Breast epithelium (tissue), 4 donors: ENCODE measurements at regions not wholly inside any gene's neighbourhood (a gene's known extent, or its start where the extent isn't known, plus 50 kb on each side); places are given as distances from the start of the nearest gene placed in this dataset.

Experiments used
- DNase-seq, 2 donors: peaks; one replicate each; pipeline ENCODE4 v3.0.0-alpha.2; 2019; ENCODE audit warnings: low spot score in 2 of 2
- H3K27ac ChIP-seq, 2 donors: fragments of 200-600 bp; sonication (generic) in 1 of 2; one replicate each; pipeline ENCODE4 v1.5.1; 2016 to 2019; ENCODE audit warnings: mild to moderate bottlenecking in 1 of 2
- H3K27me3 ChIP-seq, 2 donors: fragments of 200-600 bp; sonication (generic) in 1 of 2; one replicate each; pipeline versions ENCODE4 v1.5.1 to v1.6.0; 2017 to 2019; ENCODE audit warnings: control low read depth in 1 of 2, mild to moderate bottlenecking in 1 of 2
- H3K36me3 ChIP-seq: fragments of 200-600 bp; one replicate; pipeline ENCODE4 v1.5.1; 2019
- H3K4me1 ChIP-seq, 2 donors: fragments of 200-600 bp; sonication (generic); one replicate each; pipeline ENCODE4 v1.5.1; 2016 to 2019; ENCODE audit warnings: control low read depth in 1 of 2
- H3K4me3 ChIP-seq, 3 donors: fragments of 200-600 bp; sonication (generic); 1 replicate in 2 of 3; 2 replicates in 1 of 3; pipeline ENCODE4 v1.5.1; 2016 to 2019; ENCODE audit warnings: mild to moderate bottlenecking in 3 of 3, moderate library complexity in 2 of 3
- H3K9me3 ChIP-seq, 2 donors: fragments of 200-600 bp; sonication (generic) in 1 of 2; one replicate each; pipeline ENCODE4 v1.5.1; 2016 to 2019; ENCODE audit warnings: control low read depth in 1 of 2
- CTCF ChIP-seq, 3 donors: fragments of 450-650 bp; IDR thresholded peaks; one replicate each; pipeline ENCODE4 v1.5.1; 2016 to 2017; ENCODE audit warnings: antibody characterized with exemption in 3 of 3, mild to moderate bottlenecking in 3 of 3, moderate library complexity in 3 of 3
- POLR2A ChIP-seq: fragments of 450-650 bp; IDR thresholded peaks from one replicate; pipeline ENCODE4 v1.6.1; 2016; ENCODE audit warnings: antibody characterized with exemption, mild to moderate bottlenecking, moderate library complexity
- POLR2AphosphoS5 ChIP-seq, 3 donors: sonication (generic); formaldehyde crosslinking; IDR thresholded peaks; one replicate each; pipeline ENCODE4 v1.6.1; 2017; ENCODE audit warnings: antibody characterized with exemption in 3 of 3
- intact Hi-C: fragments of 100-400 bp; cut with DNase I; formaldehyde crosslinking; loops from one replicate; pipeline ENCODE4 v1.15.1; 2023; ENCODE audit warnings: low total_unique reads

- Histone ChIP-seq H3K36me3 (no peaks in the 10 kb centered on the region), H3K4me3 (no peak overlapping the region), H3K4me1 (no peaks in the 10 kb centered on the region), H3K27me3 (peaks cover 0 to 24% of the 10 kb centered on the region in 2 donors), H3K27ac (no peak overlapping the region), H3K9me3 (no peaks in the 10 kb centered on the region)
- no peak for DNase-seq
- TF ChIP-seq CTCF (IDR thresholded peaks at IDR 0.05) (no peak), POLR2AphosphoS5 (IDR thresholded peaks at IDR 0.05) (no peak), POLR2A (no peak)
- intact Hi-C loops = no loop called here
Measured at GRCh38 chr1:50358962-50359361, 64.3 kb downstream of the DMRTA2 start.

- Histone ChIP-seq H3K36me3 (no peaks in the 10 kb centered on the region), H3K9me3 (no peaks in the 10 kb centered on the region), H3K27me3 (peaks cover 0 to 24% of the 10 kb centered on the region in 2 donors), H3K4me1 (no peaks in the 10 kb centered on the region), H3K4me3 (no peak overlapping the region), H3K27ac (no peak overlapping the region)
- DNase-seq = no peak
- TF ChIP-seq CTCF (IDR thresholded peaks at IDR 0.05) (no peak), POLR2A (no peak), POLR2AphosphoS5 (IDR thresholded peaks at IDR 0.05) (no peak)
- intact Hi-C loops = no loop called here
Measured at GRCh38 chr1:50357186-50357585, 66.1 kb downstream of the DMRTA2 start.

DNA sequence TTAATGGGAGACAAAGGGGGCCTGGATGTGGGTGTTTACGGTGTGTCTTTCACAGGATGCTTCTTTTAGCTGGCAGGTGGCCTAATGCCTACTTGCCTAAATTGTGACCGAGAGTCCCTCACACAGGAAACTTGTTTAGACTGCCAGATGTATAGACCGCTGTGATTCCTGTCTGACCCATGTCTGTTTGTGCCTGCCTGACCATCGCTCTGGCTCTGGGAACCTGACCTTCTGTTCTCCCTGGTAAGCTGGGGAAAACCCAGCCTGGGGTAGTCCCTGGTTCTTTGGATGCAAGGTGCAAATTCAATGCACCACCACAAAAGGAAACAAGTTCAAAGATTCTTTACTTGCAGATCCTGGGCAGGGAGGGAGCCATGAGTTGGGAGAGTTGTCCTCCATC lies 68.4 kb downstream of the DMRTA2 start:
- no peaks in the 10 kb centered on the region for H3K9me3 ChIP-seq
- H3K4me3 ChIP-seq = no peak overlapping the region
- no peaks in the 10 kb centered on the region for H3K36me3 ChIP-seq
- no peaks in the 10 kb centered on the region for H3K4me1 ChIP-seq
- peaks cover 0 to 24% of the 10 kb centered on the region in 2 donors for H3K27me3 ChIP-seq
- TF ChIP-seq POLR2A (no peak), CTCF (IDR thresholded peaks at IDR 0.05) (no peak), POLR2AphosphoS5 (IDR thresholded peaks at IDR 0.05) (no peak)
- DNase-seq = no peak
- no peak overlapping the region for H3K27ac ChIP-seq
- intact Hi-C loops = no loop called here

GRCh38 chr1:50352428-50352827 lies 70.8 kb downstream of the DMRTA2 start:
- no peak overlapping the region for H3K4me3 ChIP-seq
- TF ChIP-seq POLR2AphosphoS5 (IDR thresholded peaks at IDR 0.05) (no peak), CTCF (IDR thresholded peaks at IDR 0.05) (no peak), POLR2A (no peak)
- H3K27ac ChIP-seq = no peak overlapping the region
- H3K9me3 ChIP-seq = no peaks in the 10 kb centered on the region
- no peaks in the 10 kb centered on the region for H3K4me1 ChIP-seq
- DNase-seq = no peak
- intact Hi-C loops = no loop called here
- no peaks in the 10 kb centered on the region for H3K36me3 ChIP-seq
- H3K27me3 ChIP-seq = peaks cover 0 to 4% of the 10 kb centered on the region in 2 donors

DNA sequence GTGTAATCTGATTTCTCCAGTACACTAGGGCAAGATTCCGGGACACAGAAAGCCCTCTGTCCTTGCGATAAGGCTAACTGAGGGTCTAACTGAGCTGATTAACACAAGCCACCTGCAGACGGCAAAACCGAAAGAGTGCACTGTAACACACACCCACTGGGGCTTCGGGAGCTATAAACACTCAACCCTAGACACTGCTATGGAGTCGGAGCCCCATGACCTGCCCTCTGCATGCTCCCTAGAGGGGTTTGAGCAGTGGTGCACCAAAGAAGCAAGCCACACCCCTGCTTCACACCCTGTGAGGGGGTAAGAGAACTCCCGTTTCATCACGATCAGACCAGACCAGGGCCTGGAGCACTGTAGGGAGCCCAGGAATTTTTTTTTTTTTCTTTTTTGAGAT lies 72.4 kb downstream of the DMRTA2 start:
- intact Hi-C loops = no loop called here
- H3K27ac ChIP-seq = no peak overlapping the region
- DNase-seq = no peak
- H3K9me3 ChIP-seq = no peaks in the 10 kb centered on the region
- H3K4me1 ChIP-seq = no peaks in the 10 kb centered on the region
- no peak overlapping the region for H3K4me3 ChIP-seq
- no peaks in the 10 kb centered on the region for H3K36me3 ChIP-seq
- no peaks in the 10 kb centered on the region for H3K27me3 ChIP-seq
- TF ChIP-seq POLR2A = no peak
- no peak for TF ChIP-seq CTCF (IDR thresholded peaks at IDR 0.05)
- TF ChIP-seq POLR2AphosphoS5 (IDR thresholded peaks at IDR 0.05) = no peak
